ENCODE measurements at regions not wholly inside any gene's neighbourhood (a gene's known extent, or its start where the extent isn't known, plus 50 kb on each side); places are given as distances from the start of the nearest gene placed in this dataset.

- intact Hi-C loops (cut with DNase I; ENCODE audit: low total_unique reads): no loop called here
Measured at GRCh38 chr12:88327276-88327675, 185.2 kb downstream of the TMTC3 start.

GRCh38 chr12:88328090-88328489 is 186.0 kb downstream of the TMTC3 start:
- DNase-seq (ENCODE audit: low spot score in 2 of 2): no peak
- WGBS, 2 donors: 50 to 58% methylated on average over 3 of the region's 3 CpGs
- TF ChIP-seq POLR2A (IDR thresholded peaks at IDR 0.05): no peak
- TF ChIP-seq CTCF (IDR thresholded peaks at IDR 0.05): no peak
- intact Hi-C loops (cut with DNase I; ENCODE audit: low total_unique reads): no loop called here
- H3K4me3 ChIP-seq (ENCODE audit: low read depth, poor library complexity, severe bottlenecking): no peak overlapping the region

More at GRCh38 chr12:88327276-88327675, 185.2 kb downstream of the TMTC3 start:
- H3K4me3 ChIP-seq (ENCODE audit: low read depth, poor library complexity, severe bottlenecking): no peak overlapping the region
- WGBS, 2 donors: 84 to 96% methylated on average over 1 of the region's 1 CpG
- TF ChIP-seq POLR2A (IDR thresholded peaks at IDR 0.05): no peak
- TF ChIP-seq CTCF (IDR thresholded peaks at IDR 0.05): no peak
- no peak for DNase-seq (ENCODE audit: low spot score in 2 of 2)

- intact Hi-C loops (cut with DNase I; ENCODE audit: low total_unique reads): no loop called here
- TF ChIP-seq CTCF (IDR thresholded peaks at IDR 0.05) (no peak), POLR2A (IDR thresholded peaks at IDR 0.05) (no peak)
- DNase-seq (ENCODE audit: low spot score in 2 of 2): no peak
Measured at GRCh38 chr12:88329833-88330232, 187.7 kb downstream of the TMTC3 start.

GRCh38 chr12:88334271-88334670 is 192.2 kb downstream of the TMTC3 start:
- DNase-seq (ENCODE audit: low spot score in 2 of 2): no peak
- no peak overlapping the region for H3K4me3 ChIP-seq (ENCODE audit: low read depth, poor library complexity, severe bottlenecking)
- intact Hi-C loops (cut with DNase I; ENCODE audit: low total_unique reads): no loop called here
- WGBS, 2 donors: 47 to 52% methylated on average over 3 of the region's 3 CpGs
- no peak for TF ChIP-seq POLR2A (IDR thresholded peaks at IDR 0.05)
- no peak for TF ChIP-seq CTCF (IDR thresholded peaks at IDR 0.05)

More at GRCh38 chr12:88329833-88330232, 187.7 kb downstream of the TMTC3 start:
- no peak overlapping the region for H3K4me3 ChIP-seq (ENCODE audit: low read depth, poor library complexity, severe bottlenecking)

GRCh38 chr12:88336076-88336739 is 194.1 kb downstream of the TMTC3 start:
- intact Hi-C loops (cut with DNase I; ENCODE audit: low total_unique reads): no loop called here
- H3K4me3 ChIP-seq (ENCODE audit: low read depth, poor library complexity, severe bottlenecking): no peak overlapping the region
- TF ChIP-seq POLR2A (IDR thresholded peaks at IDR 0.05) (no peak), CTCF (IDR thresholded peaks at IDR 0.05) (no peak)
- 59 to 63% methylated on average over 8 of the region's 8 CpGs for WGBS, 2 donors
- no peak for DNase-seq (ENCODE audit: low spot score in 2 of 2)

- TF ChIP-seq POLR2A (IDR thresholded peaks at IDR 0.05) (no peak), CTCF (IDR thresholded peaks at IDR 0.05) (no peak)
- intact Hi-C loops (cut with DNase I; ENCODE audit: low total_unique reads): no loop called here
- WGBS, 2 donors: 0% methylated on average over 1 of the region's 1 CpG
- H3K4me3 ChIP-seq (ENCODE audit: low read depth, poor library complexity, severe bottlenecking): no peak overlapping the region
- no peak for DNase-seq (ENCODE audit: low spot score in 2 of 2)
Measured at GRCh38 chr12:88338486-88338885, 196.4 kb downstream of the TMTC3 start.

All from lower leg skin (tissue), 4 donors.